SK-N-SH (cell line): ENCODE measurements at regions not wholly inside any gene's neighbourhood (a gene's known extent, or its start where the extent isn't known, plus 50 kb on each side); places are given as distances from the start of the nearest gene placed in this dataset.

Experiments used
- CTCF ChIA-PET: fragments of 300-600, 350-600 bp; formaldehyde crosslinking; extraction: SDS; loops from one replicate; lab custom pipeline; 2021; lab: Yijun Ruan, JAX
- POLR2A ChIA-PET: fragments of 350-600 bp; sonication (Branson Sonifier 250); formaldehyde crosslinking; extraction: SDS; loops from one replicate; lab custom pipeline; 2020; ENCODE audit warnings: antibody characterized with exemption, inconsistent platforms; lab: Yijun Ruan, JAX
- DNase-seq: peaks from one replicate; pipeline ENCODE4 v3.0.0; 2012
- H2AFZ ChIP-seq: fragments of 200-600 bp; sonication (generic); 2 replicates; pipeline ENCODE4 v1.8.1; 2016; ENCODE audit warnings: antibody characterized with exemption, mild to moderate bottlenecking, low read depth
- H3F3A ChIP-seq: fragments of 200-600 bp; sonication (generic); replicated peaks from 2 replicates; pipeline ENCODE3; 2016; ENCODE audit warnings: antibody characterized with exemption, mild to moderate bottlenecking; ENCODE audit not compliant: insufficient read depth
- H3K27ac ChIP-seq, 2 experiments: fragments of 200-500 bp in 1 of 2; fragments of 200-600 bp in 1 of 2; sonication (Bioruptor generic) in 1 of 2; sonication (generic), shearing (Covaris generic) in 1 of 2; 2 replicates each; pipeline versions ENCODE4 v1.5.1 to v1.6.1; 2014 to 2016; ENCODE audit warnings: low read depth in 2 of 2, inconsistent platforms in 1 of 2, low read length in 1 of 2, mild to moderate bottlenecking in 1 of 2, mixed read lengths in 1 of 2
- H3K27me3 ChIP-seq: fragments of 200-600 bp; sonication (generic), shearing (Covaris generic); 2 replicates; pipeline ENCODE4 v1.6.1; 2016; ENCODE audit warnings: mixed run types; ENCODE audit not compliant: insufficient read depth
- H3K36me3 ChIP-seq, 2 experiments: fragments of 200-500 bp in 1 of 2; fragments of 200-600 bp in 1 of 2; sonication (Bioruptor generic) in 1 of 2; sonication (generic) in 1 of 2; replicated peaks in 1 of 2; 2 replicates each; pipeline versions ENCODE3 to v1.5.1; 2014 to 2016; ENCODE audit warnings: low read length in 1 of 2, mild to moderate bottlenecking in 1 of 2; ENCODE audit not compliant: insufficient read depth in 2 of 2, control insufficient read depth in 1 of 2
- H3K4me1 ChIP-seq, 2 experiments: fragments of 200-500 bp in 1 of 2; fragments of 200-600 bp in 1 of 2; sonication (Bioruptor generic) in 1 of 2; sonication (generic), shearing (Covaris generic) in 1 of 2; 2 replicates each; pipeline versions ENCODE4 v1.5.1 to v1.6.1; 2014 to 2016; ENCODE audit warnings: low read depth in 1 of 2, low read length in 1 of 2, mixed run types in 1 of 2; ENCODE audit not compliant: insufficient read depth in 2 of 2, control insufficient read depth in 1 of 2
- H3K4me2 ChIP-seq: fragments of 200-600 bp; sonication (generic), shearing (Covaris generic); 2 replicates; pipeline ENCODE4 v1.6.1; 2017; ENCODE audit warnings: mixed run types
- H3K4me3 ChIP-seq, 2 experiments: fragments of 200-500 bp in 1 of 2; fragments of 200-600 bp in 1 of 2; sonication (Bioruptor generic) in 1 of 2; sonication (generic), shearing (Covaris generic) in 1 of 2; 2 replicates each; pipeline versions ENCODE4 v1.5.1 to v1.8.1; 2014 to 2016; ENCODE audit warnings: low read depth in 2 of 2, inconsistent platforms in 1 of 2, low read length in 1 of 2, mild to moderate bottlenecking in 1 of 2, mixed read lengths in 1 of 2, moderate library complexity in 1 of 2
- H3K79me2 ChIP-seq: fragments of 200-600 bp; sonication (generic); 2 replicates; pipeline ENCODE4 v1.8.1; 2017; ENCODE audit warnings: mild to moderate bottlenecking; ENCODE audit not compliant: insufficient read depth
- H3K9ac ChIP-seq: fragments of 200-600 bp; sonication (generic); 2 replicates; pipeline ENCODE4 v1.6.1; 2017; ENCODE audit warnings: mixed run types
- H3K9me2 ChIP-seq: fragments of 200-600 bp; sonication (generic); 2 replicates; pipeline ENCODE4 v1.6.1; 2017; ENCODE audit warnings: mixed run types
- H3K9me3 ChIP-seq: fragments of 200-600 bp; sonication (generic); 2 replicates; pipeline ENCODE4 v1.6.1; 2017; ENCODE audit warnings: mixed run types, mild to moderate bottlenecking, moderate library complexity
- H4K20me1 ChIP-seq: fragments of 200-600 bp; sonication (generic); 2 replicates; pipeline ENCODE4 v1.6.1; 2017; ENCODE audit warnings: mild to moderate bottlenecking, mixed run types; ENCODE audit not compliant: insufficient read depth
- ELF1 ChIP-seq: IDR thresholded peaks from 2 replicates; pipeline ENCODE4 v1.4.0; 2012
- EP300 ChIP-seq, 2 experiments: IDR thresholded peaks; 2 replicates each; pipeline versions ENCODE4 v1.4.0 to v1.6.1; 2012; ENCODE audit warnings: borderline replicate concordance in 1 of 2, low read depth in 1 of 2, low read length in 1 of 2
- EZH2phosphoT487 ChIP-seq: fragments of 200-600 bp; sonication (generic); IDR thresholded peaks from 2 replicates; pipeline ENCODE4 v1.6.1; 2017; ENCODE audit warnings: low read depth, mixed run types, mild to moderate bottlenecking, antibody characterized with exemption, moderate library complexity, borderline replicate concordance
- FOXJ3 ChIP-seq: sonication (generic); formaldehyde crosslinking; IDR thresholded peaks from 2 replicates; pipeline ENCODE4 v1.5.1; 2020; ENCODE audit warnings: mild to moderate bottlenecking, missing genetic modification reagents
- FOXM1 ChIP-seq: IDR thresholded peaks from 2 replicates; pipeline ENCODE4 v1.4.0; 2012; ENCODE audit warnings: low read depth, mild to moderate bottlenecking
- IRF3 ChIP-seq: fragments of 150-350 bp; IDR thresholded peaks from 2 replicates; pipeline ENCODE4 v1.6.1; 2016; ENCODE audit warnings: mild to moderate bottlenecking, low read depth, low read length
- JUND ChIP-seq: IDR thresholded peaks from 2 replicates; pipeline ENCODE4 v1.4.0; 2012
- RAD21 ChIP-seq: IDR thresholded peaks from 2 replicates; pipeline ENCODE4 v1.6.1; 2012; ENCODE audit warnings: mild to moderate bottlenecking, low read length
- RFX5 ChIP-seq: IDR thresholded peaks from 2 replicates; pipeline ENCODE4 v1.6.1; 2012; ENCODE audit warnings: mild to moderate bottlenecking, improper control_type of control experiment, low read length
- SMC3 ChIP-seq: IDR thresholded peaks from 2 replicates; pipeline ENCODE4 v1.6.1; 2012; ENCODE audit warnings: low read depth, low read length, improper control_type of control experiment
- WGBS: methylation state at CpG from one replicate; pipeline ENCODE4 v1.1.6; 2017; ENCODE audit warnings: low lambda C conversion rate; 5-methylcytosine and 5-hydroxymethylcytosine counted together
- TF ChIP-seq, protein P1 (sequence below): IDR thresholded peaks from 2 replicates; pipeline ENCODE4 v1.6.1; 2012; ENCODE audit warnings: mild to moderate bottlenecking, low read depth, low read length, moderate library complexity
- TF ChIP-seq, protein P2 (sequence below): fragments of 200-600 bp; sonication (generic); IDR thresholded peaks from 2 replicates; pipeline ENCODE4 v1.6.1; 2017; ENCODE audit warnings: antibody characterized with exemption, mild to moderate bottlenecking, moderate library complexity
- TF ChIP-seq, protein P3 (sequence below): IDR thresholded peaks from 2 replicates; pipeline ENCODE4 v1.4.0; 2012; ENCODE audit warnings: low read depth, borderline replicate concordance

DNA sequence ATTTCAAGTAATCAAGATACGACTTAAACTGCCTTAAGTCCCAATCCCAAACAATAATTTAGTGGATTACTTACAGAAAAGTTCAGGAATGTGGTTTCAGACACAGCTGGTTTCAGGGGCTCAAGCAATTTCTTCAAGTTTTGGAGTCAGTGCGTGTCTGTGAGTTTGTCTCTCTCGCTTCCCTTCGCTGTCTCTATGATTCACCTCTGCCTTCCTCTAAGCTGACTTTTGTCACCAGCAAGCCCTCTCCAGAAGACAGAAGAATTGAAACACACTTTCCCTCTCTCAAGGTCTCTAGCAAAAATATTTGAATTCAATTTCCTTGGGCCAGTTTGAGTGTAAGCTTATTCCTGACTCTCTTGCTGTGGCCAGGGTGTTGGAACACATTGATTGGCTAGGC, 392.4 kb downstream of the EDEM1 start:
- no peak overlapping the region for H3K27ac ChIP-seq
- H3K4me1 ChIP-seq, result no peaks in the 10 kb centered on the region
- no peak overlapping the region for H3K4me2 ChIP-seq
- H3K9me2 ChIP-seq, result no peaks in the 10 kb centered on the region
- no peaks in the 10 kb centered on the region for H3K36me3 ChIP-seq
- ChIA-PET POLR2A (no interaction called here), CTCF (no interaction called here)
- H4K20me1 ChIP-seq, result no peaks in the 10 kb centered on the region
- no peak overlapping the region for H2AFZ ChIP-seq
- no peak for DNase-seq
- H3K9ac ChIP-seq, result no peak overlapping the region
- H3K79me2 ChIP-seq, result no peaks in the 10 kb centered on the region
- H3K4me3 ChIP-seq, result no peak overlapping the region
- WGBS, result 24% methylated on average over 4 of the region's 4 CpGs
- TF ChIP-seq, protein P1, sequence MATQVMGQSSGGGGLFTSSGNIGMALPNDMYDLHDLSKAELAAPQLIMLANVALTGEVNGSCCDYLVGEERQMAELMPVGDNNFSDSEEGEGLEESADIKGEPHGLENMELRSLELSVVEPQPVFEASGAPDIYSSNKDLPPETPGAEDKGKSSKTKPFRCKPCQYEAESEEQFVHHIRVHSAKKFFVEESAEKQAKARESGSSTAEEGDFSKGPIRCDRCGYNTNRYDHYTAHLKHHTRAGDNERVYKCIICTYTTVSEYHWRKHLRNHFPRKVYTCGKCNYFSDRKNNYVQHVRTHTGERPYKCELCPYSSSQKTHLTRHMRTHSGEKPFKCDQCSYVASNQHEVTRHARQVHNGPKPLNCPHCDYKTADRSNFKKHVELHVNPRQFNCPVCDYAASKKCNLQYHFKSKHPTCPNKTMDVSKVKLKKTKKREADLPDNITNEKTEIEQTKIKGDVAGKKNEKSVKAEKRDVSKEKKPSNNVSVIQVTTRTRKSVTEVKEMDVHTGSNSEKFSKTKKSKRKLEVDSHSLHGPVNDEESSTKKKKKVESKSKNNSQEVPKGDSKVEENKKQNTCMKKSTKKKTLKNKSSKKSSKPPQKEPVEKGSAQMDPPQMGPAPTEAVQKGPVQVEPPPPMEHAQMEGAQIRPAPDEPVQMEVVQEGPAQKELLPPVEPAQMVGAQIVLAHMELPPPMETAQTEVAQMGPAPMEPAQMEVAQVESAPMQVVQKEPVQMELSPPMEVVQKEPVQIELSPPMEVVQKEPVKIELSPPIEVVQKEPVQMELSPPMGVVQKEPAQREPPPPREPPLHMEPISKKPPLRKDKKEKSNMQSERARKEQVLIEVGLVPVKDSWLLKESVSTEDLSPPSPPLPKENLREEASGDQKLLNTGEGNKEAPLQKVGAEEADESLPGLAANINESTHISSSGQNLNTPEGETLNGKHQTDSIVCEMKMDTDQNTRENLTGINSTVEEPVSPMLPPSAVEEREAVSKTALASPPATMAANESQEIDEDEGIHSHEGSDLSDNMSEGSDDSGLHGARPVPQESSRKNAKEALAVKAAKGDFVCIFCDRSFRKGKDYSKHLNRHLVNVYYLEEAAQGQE, result no peak
- TF ChIP-seq, protein P2, sequence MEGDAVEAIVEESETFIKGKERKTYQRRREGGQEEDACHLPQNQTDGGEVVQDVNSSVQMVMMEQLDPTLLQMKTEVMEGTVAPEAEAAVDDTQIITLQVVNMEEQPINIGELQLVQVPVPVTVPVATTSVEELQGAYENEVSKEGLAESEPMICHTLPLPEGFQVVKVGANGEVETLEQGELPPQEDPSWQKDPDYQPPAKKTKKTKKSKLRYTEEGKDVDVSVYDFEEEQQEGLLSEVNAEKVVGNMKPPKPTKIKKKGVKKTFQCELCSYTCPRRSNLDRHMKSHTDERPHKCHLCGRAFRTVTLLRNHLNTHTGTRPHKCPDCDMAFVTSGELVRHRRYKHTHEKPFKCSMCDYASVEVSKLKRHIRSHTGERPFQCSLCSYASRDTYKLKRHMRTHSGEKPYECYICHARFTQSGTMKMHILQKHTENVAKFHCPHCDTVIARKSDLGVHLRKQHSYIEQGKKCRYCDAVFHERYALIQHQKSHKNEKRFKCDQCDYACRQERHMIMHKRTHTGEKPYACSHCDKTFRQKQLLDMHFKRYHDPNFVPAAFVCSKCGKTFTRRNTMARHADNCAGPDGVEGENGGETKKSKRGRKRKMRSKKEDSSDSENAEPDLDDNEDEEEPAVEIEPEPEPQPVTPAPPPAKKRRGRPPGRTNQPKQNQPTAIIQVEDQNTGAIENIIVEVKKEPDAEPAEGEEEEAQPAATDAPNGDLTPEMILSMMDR, result no peak
- TF ChIP-seq EZH2phosphoT487 (no peak), FOXM1 (no peak), RAD21 (no peak), FOXJ3 (CRISPR knock-in tag) (no peak), SMC3 (no peak), RFX5 (no peak)
- no peaks in the 10 kb centered on the region for H3K27me3 ChIP-seq
- no peaks in the 10 kb centered on the region for H3K9me3 ChIP-seq
- H3F3A ChIP-seq, result no peaks in the 10 kb centered on the region

- no peaks in the 10 kb centered on the region for H3K9me2 ChIP-seq
- no peaks in the 10 kb centered on the region for H3K4me1 ChIP-seq
- no peaks in the 10 kb centered on the region for H4K20me1 ChIP-seq
- no peaks in the 10 kb centered on the region for H3K9me3 ChIP-seq
- POLR2A ChIA-PET, result no interaction called here
- H2AFZ ChIP-seq, result no peak overlapping the region
- H3K27me3 ChIP-seq, result no peaks in the 10 kb centered on the region
- no peak for DNase-seq
- no peak overlapping the region for H3K27ac ChIP-seq
- TF ChIP-seq EP300 (IDR thresholded peaks at IDR 0.05; ENCODE audit: borderline replicate concordance in 1 of 2, low read depth in 1 of 2, low read length in 1 of 2) (no peak), ELF1 (no peak), IRF3 (no peak), JUND (no peak)
- TF ChIP-seq, protein P3, sequence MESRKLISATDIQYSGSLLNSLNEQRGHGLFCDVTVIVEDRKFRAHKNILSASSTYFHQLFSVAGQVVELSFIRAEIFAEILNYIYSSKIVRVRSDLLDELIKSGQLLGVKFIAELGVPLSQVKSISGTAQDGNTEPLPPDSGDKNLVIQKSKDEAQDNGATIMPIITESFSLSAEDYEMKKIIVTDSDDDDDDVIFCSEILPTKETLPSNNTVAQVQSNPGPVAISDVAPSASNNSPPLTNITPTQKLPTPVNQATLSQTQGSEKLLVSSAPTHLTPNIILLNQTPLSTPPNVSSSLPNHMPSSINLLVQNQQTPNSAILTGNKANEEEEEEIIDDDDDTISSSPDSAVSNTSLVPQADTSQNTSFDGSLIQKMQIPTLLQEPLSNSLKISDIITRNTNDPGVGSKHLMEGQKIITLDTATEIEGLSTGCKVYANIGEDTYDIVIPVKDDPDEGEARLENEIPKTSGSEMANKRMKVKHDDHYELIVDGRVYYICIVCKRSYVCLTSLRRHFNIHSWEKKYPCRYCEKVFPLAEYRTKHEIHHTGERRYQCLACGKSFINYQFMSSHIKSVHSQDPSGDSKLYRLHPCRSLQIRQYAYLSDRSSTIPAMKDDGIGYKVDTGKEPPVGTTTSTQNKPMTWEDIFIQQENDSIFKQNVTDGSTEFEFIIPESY, result no peak
- H3K9ac ChIP-seq, result no peak overlapping the region
- H3K79me2 ChIP-seq, result no peaks in the 10 kb centered on the region
- H3K4me2 ChIP-seq, result no peak overlapping the region
- H3F3A ChIP-seq, result no peaks in the 10 kb centered on the region
- 0% methylated on average over 2 of the region's 2 CpGs for WGBS
- no peak overlapping the region for H3K4me3 ChIP-seq
- CTCF ChIA-PET, result no interaction called here
- H3K36me3 ChIP-seq, result no peaks in the 10 kb centered on the region
These were observed 393.3 kb downstream of the EDEM1 start for GRCh38 chr3:5580826-5581225.
